Thyroid gland (tissue), 4 donors: ENCODE measurements at regions not wholly inside any gene's neighbourhood (a gene's known extent, or its start where the extent isn't known, plus 50 kb on each side); places are given as distances from the start of the nearest gene placed in this dataset.

Experiments used
- DNase-seq, 2 donors: peaks; one replicate each; pipeline ENCODE4 v3.0.0-alpha.2; 2019
- H3K27ac ChIP-seq, 3 donors: fragments of 200-600 bp; sonication (generic); 1 replicate in 2 of 3; 2 replicates in 1 of 3; pipeline ENCODE4 v1.5.1; 2016 to 2019; ENCODE audit warnings: mild to moderate bottlenecking in 1 of 3, moderate library complexity in 1 of 3
- H3K27me3 ChIP-seq: fragments of 200-600 bp; sonication (generic); one replicate; pipeline ENCODE4 v1.5.1; 2019
- H3K36me3 ChIP-seq, 2 donors: fragments of 200-600 bp; sonication (generic); one replicate each; pipeline ENCODE4 v1.5.1; 2016 to 2019
- H3K4me1 ChIP-seq, 2 donors: fragments of 200-600 bp; sonication (generic); one replicate each; pipeline ENCODE4 v1.5.1; 2017 to 2019
- H3K4me3 ChIP-seq, 3 donors: fragments of 200-600 bp; sonication (generic); replicated peaks in 1 of 3; 1 replicate in 2 of 3; 2 replicates in 1 of 3; pipeline ENCODE4 v1.5.1; 2016; ENCODE audit warnings: mild to moderate bottlenecking in 1 of 3
- H3K9me3 ChIP-seq: fragments of 200-600 bp; sonication (generic); one replicate; pipeline ENCODE4 v1.5.1; 2017
- CTCF ChIP-seq, 6 experiments: fragments of 200-600 bp in 3 of 6; fragments of 450-650 bp in 3 of 6; sonication (generic) in 3 of 6; IDR thresholded peaks; one replicate each; pipeline ENCODE4 v1.5.1; 2016 to 2019; ENCODE audit warnings: antibody characterized with exemption in 6 of 6, mild to moderate bottlenecking in 2 of 6, inconsistent platforms in 1 of 6, moderate library complexity in 1 of 6
- POLR2A ChIP-seq, 2 donors: fragments of 450-650 bp; IDR thresholded peaks; one replicate each; pipeline ENCODE4 v1.6.1; 2017; ENCODE audit warnings: antibody characterized with exemption in 2 of 2, mild to moderate bottlenecking in 2 of 2, moderate library complexity in 1 of 2
- WGBS, 2 donors: methylation state at CpG; one replicate each; pipeline ENCODE4 v1.1.5; 2017; 5-methylcytosine and 5-hydroxymethylcytosine counted together
- intact Hi-C: fragments of 100-400 bp; cut with DNase I; formaldehyde crosslinking; loops from one replicate; pipeline ENCODE4 v1.15.1; 2023

GRCh38 chr12:88329833-88330232 is 187.7 kb downstream of the TMTC3 start:
- TF ChIP-seq POLR2A (IDR thresholded peaks at IDR 0.05) (no peak), CTCF (IDR thresholded peaks at IDR 0.05) (no peak)
- DNase-seq: no peak
- no peaks in the 10 kb centered on the region for H3K27me3 ChIP-seq
- H3K36me3 ChIP-seq: no peaks in the 10 kb centered on the region
- intact Hi-C loops: no loop called here
- no peak overlapping the region for H3K4me3 ChIP-seq
- no peaks in the 10 kb centered on the region for H3K4me1 ChIP-seq
- H3K27ac ChIP-seq: no peak overlapping the region
- H3K9me3 ChIP-seq: no peaks in the 10 kb centered on the region

- 57 to 60% methylated on average over 3 of the region's 3 CpGs for WGBS, 2 donors
- H3K27ac ChIP-seq: no peak overlapping the region
- H3K36me3 ChIP-seq: no peaks in the 10 kb centered on the region
- TF ChIP-seq POLR2A (IDR thresholded peaks at IDR 0.05) (no peak), CTCF (IDR thresholded peaks at IDR 0.05) (no peak)
- no peaks in the 10 kb centered on the region for H3K4me1 ChIP-seq
- H3K4me3 ChIP-seq: no peak overlapping the region
- no peak for DNase-seq
- no peaks in the 10 kb centered on the region for H3K9me3 ChIP-seq
- intact Hi-C loops: no loop called here
- H3K27me3 ChIP-seq: no peaks in the 10 kb centered on the region
These were observed 192.2 kb downstream of the TMTC3 start for GRCh38 chr12:88334271-88334670.

- no peak for DNase-seq
- Histone ChIP-seq H3K27me3 (no peaks in the 10 kb centered on the region), H3K4me3 (no peak overlapping the region), H3K36me3 (no peaks in the 10 kb centered on the region), H3K4me1 (no peaks in the 10 kb centered on the region), H3K27ac (no peak overlapping the region), H3K9me3 (no peaks in the 10 kb centered on the region)
- TF ChIP-seq CTCF (IDR thresholded peaks at IDR 0.05): no peak
- no peak for TF ChIP-seq POLR2A (IDR thresholded peaks at IDR 0.05)
- intact Hi-C loops: no loop called here
- 73 to 74% methylated on average over 8 of the region's 8 CpGs for WGBS, 2 donors
These were observed 194.1 kb downstream of the TMTC3 start for GRCh38 chr12:88336076-88336739.

- intact Hi-C loops: no loop called here
- H3K36me3 ChIP-seq: no peaks in the 10 kb centered on the region
- WGBS, 2 donors: 0% methylated on average over 1 of the region's 1 CpG
- DNase-seq: no peak
- no peaks in the 10 kb centered on the region for H3K9me3 ChIP-seq
- no peaks in the 10 kb centered on the region for H3K4me1 ChIP-seq
- no peak overlapping the region for H3K4me3 ChIP-seq
- TF ChIP-seq POLR2A (IDR thresholded peaks at IDR 0.05) (no peak), CTCF (IDR thresholded peaks at IDR 0.05) (no peak)
- H3K27me3 ChIP-seq: no peaks in the 10 kb centered on the region
- no peak overlapping the region for H3K27ac ChIP-seq
These were observed 196.4 kb downstream of the TMTC3 start for GRCh38 chr12:88338486-88338885.

- DNase-seq: no peak
- intact Hi-C loops: no loop called here
- Histone ChIP-seq H3K4me1 (no peaks in the 10 kb centered on the region), H3K36me3 (no peaks in the 10 kb centered on the region), H3K27ac (no peak overlapping the region), H3K9me3 (no peaks in the 10 kb centered on the region), H3K4me3 (no peak overlapping the region), H3K27me3 (no peaks in the 10 kb centered on the region)
- TF ChIP-seq POLR2A (IDR thresholded peaks at IDR 0.05) (no peak), CTCF (IDR thresholded peaks at IDR 0.05) (no peak)
- 90 to 92% methylated on average over 1 of the region's 1 CpG for WGBS, 2 donors
These were observed 197.3 kb downstream of the TMTC3 start for GRCh38 chr12:88339254-88339949.
